ENCODE measurements at regions not wholly inside any gene's neighbourhood (a gene's known extent, or its start where the extent isn't known, plus 50 kb on each side); places are given as distances from the start of the nearest gene placed in this dataset.

- no peak overlapping the region for H3K27ac ChIP-seq (ENCODE audit: control insufficient read depth, insufficient read depth)
- H2AFZ ChIP-seq (ENCODE audit: control insufficient read depth, low read depth, low read length) = no peak overlapping the region
- DNase-seq (ENCODE audit: low read depth, low spot score) = no peak
- BruUV-seq (replicated peaks) = no TSS peak
- in situ Hi-C loops (cut with MboI) = no loop called here
- no peak overlapping the region for H3K9ac ChIP-seq (ENCODE audit: control insufficient read depth, insufficient read depth, low read length)
- WGBS (ENCODE audit: insufficient coverage, insufficient replicate concordance, low lambda C conversion rate, missing lambda C conversion rate) = 22% methylated on average over 8 of the region's 8 CpGs
- H3K27me3 ChIP-seq (replicated peaks in 1 of 2; ENCODE audit: control insufficient read depth in 2 of 2, insufficient read depth in 2 of 2, low read length in 1 of 2) = no peaks in the 10 kb centered on the region
- H3K4me3 ChIP-seq = no peak overlapping the region
- ATAC-seq = no peak
- H3K4me1 ChIP-seq (ENCODE audit: control insufficient read depth, insufficient read depth, low read length) = no peaks in the 10 kb centered on the region
- CTCF ChIA-PET = no interaction called here
- RAD21 ChIA-PET (ENCODE audit: unreplicated experiment) = no interaction called here
- no peak for FAIRE-seq
- no peaks in the 10 kb centered on the region for H4K20me1 ChIP-seq (ENCODE audit: control insufficient read depth, insufficient read depth)
- SMC1A ChIA-PET (ENCODE audit: uncharacterized antibody, unreplicated experiment) = no interaction called here
- H3K36me3 ChIP-seq (ENCODE audit: control insufficient read depth in 2 of 2, insufficient read depth in 2 of 2, low read length in 1 of 2) = no peaks in the 10 kb centered on the region
- TF ChIP-seq NR2C1 (IDR thresholded peaks at IDR 0.05) (no peak), JUNB (IDR thresholded peaks at IDR 0.05) (no peak), NRF1 (conservative IDR thresholded peaks at IDR 0.05; ENCODE audit: low read depth, low read length) (no peak)
- TF ChIP-seq, protein P1, sequence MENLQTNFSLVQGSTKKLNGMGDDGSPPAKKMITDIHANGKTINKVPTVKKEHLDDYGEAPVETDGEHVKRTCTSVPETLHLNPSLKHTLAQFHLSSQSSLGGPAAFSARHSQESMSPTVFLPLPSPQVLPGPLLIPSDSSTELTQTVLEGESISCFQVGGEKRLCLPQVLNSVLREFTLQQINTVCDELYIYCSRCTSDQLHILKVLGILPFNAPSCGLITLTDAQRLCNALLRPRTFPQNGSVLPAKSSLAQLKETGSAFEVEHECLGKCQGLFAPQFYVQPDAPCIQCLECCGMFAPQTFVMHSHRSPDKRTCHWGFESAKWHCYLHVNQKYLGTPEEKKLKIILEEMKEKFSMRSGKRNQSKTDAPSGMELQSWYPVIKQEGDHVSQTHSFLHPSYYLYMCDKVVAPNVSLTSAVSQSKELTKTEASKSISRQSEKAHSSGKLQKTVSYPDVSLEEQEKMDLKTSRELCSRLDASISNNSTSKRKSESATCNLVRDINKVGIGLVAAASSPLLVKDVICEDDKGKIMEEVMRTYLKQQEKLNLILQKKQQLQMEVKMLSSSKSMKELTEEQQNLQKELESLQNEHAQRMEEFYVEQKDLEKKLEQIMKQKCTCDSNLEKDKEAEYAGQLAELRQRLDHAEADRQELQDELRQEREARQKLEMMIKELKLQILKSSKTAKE (IDR thresholded peaks at IDR 0.05; ENCODE audit: low read depth, poor library complexity, severe bottlenecking) = no peak
- no peaks in the 10 kb centered on the region for H3K79me2 ChIP-seq (ENCODE audit: control insufficient read depth, insufficient read depth, low read length)
- H3K4me2 ChIP-seq (ENCODE audit: control insufficient read depth, insufficient read depth) = no peak overlapping the region
- intact Hi-C loops (cut with micrococcal nuclease; ENCODE audit: unreplicated experiment) = no loop called here
- no peaks in the 10 kb centered on the region for H3K9me3 ChIP-seq (replicated peaks; ENCODE audit: control insufficient read depth, insufficient read depth, low read length)
- POLR2A ChIA-PET = no interaction called here
These were observed 395.4 kb upstream of the WWC1 start for GRCh38 chr5:167895899-167896659.

- no peaks in the 10 kb centered on the region for H4K20me1 ChIP-seq (ENCODE audit: control insufficient read depth, insufficient read depth)
- no peak overlapping the region for H3K4me3 ChIP-seq
- no TSS peak for BruUV-seq (replicated peaks)
- in situ Hi-C loops (cut with MboI) = no loop called here
- ATAC-seq = no peak
- ChIA-PET SMC1A (ENCODE audit: uncharacterized antibody, unreplicated experiment) (interaction anchor here (0.6 kb wide), 1 partner anchor 10 kb away, joined by 3 read pairs; no protein-coding TSS in a partner anchor), CTCF (interaction anchor here (0.6 to 1.2 kb wide), 2 partner anchors 10 to 17 kb away, joined by 3 read pairs; no protein-coding TSS in a partner anchor), POLR2A (no interaction called here), RAD21 (ENCODE audit: unreplicated experiment) (no interaction called here)
- H3K9ac ChIP-seq (ENCODE audit: control insufficient read depth, insufficient read depth, low read length) = no peak overlapping the region
- no peaks in the 10 kb centered on the region for H3K4me1 ChIP-seq (ENCODE audit: control insufficient read depth, insufficient read depth, low read length)
- 39% methylated on average over 10 of the region's 10 CpGs for WGBS (ENCODE audit: insufficient coverage, insufficient replicate concordance, low lambda C conversion rate, missing lambda C conversion rate)
- H2AFZ ChIP-seq (ENCODE audit: control insufficient read depth, low read depth, low read length) = no peak overlapping the region
- no peak overlapping the region for H3K4me2 ChIP-seq (ENCODE audit: control insufficient read depth, insufficient read depth)
- H3K36me3 ChIP-seq (ENCODE audit: control insufficient read depth in 2 of 2, insufficient read depth in 2 of 2, low read length in 1 of 2) = no peaks in the 10 kb centered on the region
- H3K9me3 ChIP-seq (replicated peaks; ENCODE audit: control insufficient read depth, insufficient read depth, low read length) = no peaks in the 10 kb centered on the region
- FAIRE-seq = no peak
- H3K79me2 ChIP-seq (ENCODE audit: control insufficient read depth, insufficient read depth, low read length) = no peaks in the 10 kb centered on the region
- intact Hi-C loops (cut with micrococcal nuclease; ENCODE audit: unreplicated experiment) = no loop called here
- H3K27me3 ChIP-seq (replicated peaks in 1 of 2; ENCODE audit: control insufficient read depth in 2 of 2, insufficient read depth in 2 of 2, low read length in 1 of 2) = no peaks in the 10 kb centered on the region
- no peak overlapping the region for H3K27ac ChIP-seq (ENCODE audit: control insufficient read depth, insufficient read depth)
- no peak for DNase-seq (ENCODE audit: low read depth, low spot score)
- TF ChIP-seq SRF (IDR thresholded peaks at IDR 0.05; ENCODE audit: low read depth in 2 of 2, low read length in 2 of 2) (no peak), MYB (IDR thresholded peaks at IDR 0.05; ENCODE audit: borderline replicate concordance, low read depth, low read length) (no peak), NRF1 (conservative IDR thresholded peaks at IDR 0.05; ENCODE audit: low read depth, low read length) (no peak), POLR2A (IDR thresholded peaks at IDR 0.05; ENCODE audit: low read depth, low read length) (no peak), ZNF274 (IDR thresholded peaks at IDR 0.05; ENCODE audit: insufficient read depth, insufficient read length) (no peak), GABPA (IDR thresholded peaks at IDR 0.05; ENCODE audit: low read depth) (no peak), DPF2 (IDR thresholded peaks at IDR 0.05) (no peak), MEF2A (IDR thresholded peaks at IDR 0.05; ENCODE audit: insufficient read depth, low read depth, low read length) (no peak), RELA (IDR thresholded peaks at IDR 0.05; ENCODE audit: borderline replicate concordance, partially characterized antibody) (no peak), SPI1 (IDR thresholded peaks at IDR 0.05; ENCODE audit: borderline replicate concordance, insufficient read depth, low read depth, low read length) (no peak), SMAD5 (IDR thresholded peaks at IDR 0.05; ENCODE audit: low read depth) (no peak), EED (IDR thresholded peaks at IDR 0.05; ENCODE audit: low read depth) (no peak), NR2F1 (conservative IDR thresholded peaks at IDR 0.05) (no peak)
These were observed 394.6 kb upstream of the WWC1 start for GRCh38 chr5:167896814-167897213.

Measured in GM12878 (cell line).